ENCODE measurements at regions not wholly inside any gene's neighbourhood (a gene's known extent, or its start where the extent isn't known, plus 50 kb on each side); places are given as distances from the start of the nearest gene placed in this dataset.

DNA sequence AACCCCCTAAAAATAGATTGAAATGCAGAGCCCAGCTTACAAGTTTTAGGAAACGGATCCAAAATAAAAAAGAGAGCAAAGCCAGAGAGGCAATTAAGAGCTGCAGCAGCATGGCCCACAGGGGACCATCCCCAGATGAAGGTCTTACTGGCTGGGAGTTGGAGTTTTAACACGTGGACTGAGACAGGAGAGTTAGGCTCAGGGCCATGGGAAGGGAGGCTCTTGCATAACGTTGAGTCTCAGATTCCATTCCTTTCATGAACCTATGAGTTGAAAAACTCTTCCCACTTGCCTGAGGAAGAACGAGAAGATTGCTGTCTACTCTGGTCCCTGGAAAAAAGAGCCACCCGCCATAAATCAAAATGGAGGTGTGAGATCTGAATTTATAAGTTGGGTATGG, 101.8 kb upstream of the NDUFV2 start:
- Histone ChIP-seq H3K79me2 (ENCODE audit: control insufficient read depth, insufficient read depth, low read length) (no peaks in the 10 kb centered on the region), H3K9ac (replicated peaks; ENCODE audit: extremely low read depth, insufficient read depth, low read length) (no peak overlapping the region), H3K27me3 (ENCODE audit: control insufficient read depth in 2 of 2, insufficient read depth in 2 of 2, low read length in 2 of 2) (no peaks in the 10 kb centered on the region), H3K4me3 (replicated peaks in 1 of 3; ENCODE audit: insufficient read depth in 1 of 3, low read depth in 1 of 3, low read length in 3 of 3) (no peak overlapping the region), H3K9me3 (replicated peaks; ENCODE audit: control insufficient read depth, insufficient read depth, low read length) (no peaks in the 10 kb centered on the region), H3K4me2 (ENCODE audit: insufficient read depth, low read length) (no peak overlapping the region), H4K20me1 (replicated peaks; ENCODE audit: control insufficient read depth, extremely low read depth, insufficient read depth, low read length) (no peaks in the 10 kb centered on the region), H3K27ac (ENCODE audit: insufficient read depth, low read depth, low read length) (no peak overlapping the region), H3K36me3 (ENCODE audit: control insufficient read depth in 2 of 2, extremely low read depth in 1 of 2, insufficient read depth in 2 of 2, low read length in 2 of 2) (no peaks in the 10 kb centered on the region), H3K9me1 (replicated peaks; ENCODE audit: control insufficient read depth, extremely low read depth, insufficient read depth, low read length) (no peaks in the 10 kb centered on the region), H2AFZ (ENCODE audit: low read depth, low read length) (no peak overlapping the region), H3K4me1 (ENCODE audit: control insufficient read depth, extremely low read depth, insufficient read depth, low read length) (peaks cover 12% of the 10 kb centered on the region)
- dilution Hi-C loops (cut with MboI; ENCODE audit: extremely low pct_ligation_motif_present, low sequenced_read_pairs), result no loop called here
- ChIA-PET CTCF (interaction anchor here (1.5 kb wide), 1 partner anchor 13 kb away, joined by 7 read pairs; no protein-coding TSS in a partner anchor), POLR2A (no interaction called here)
- FAIRE-seq (no peak), DNase-seq (ENCODE audit: low read depth, low spot score) (no peak)
- TF ChIP-seq EZH2 (IDR thresholded peaks at IDR 0.05; ENCODE audit: borderline replicate concordance, low read depth, low read length, severe bottlenecking), result no peak
- TF ChIP-seq JUN (IDR thresholded peaks at IDR 0.05; ENCODE audit: borderline replicate concordance, insufficient read depth, insufficient read length, low read depth), result no peak
- TF ChIP-seq GATA2 (IDR thresholded peaks at IDR 0.05; ENCODE audit: insufficient read depth, insufficient read length, low read depth, low read length), result no peak
- no peak for TF ChIP-seq FOS (IDR thresholded peaks at IDR 0.05; ENCODE audit: borderline replicate concordance, insufficient read depth, low read length)
- TF ChIP-seq MYC (IDR thresholded peaks at IDR 0.05; ENCODE audit: low read depth, low read length), result no peak
- TF ChIP-seq, protein P1, sequence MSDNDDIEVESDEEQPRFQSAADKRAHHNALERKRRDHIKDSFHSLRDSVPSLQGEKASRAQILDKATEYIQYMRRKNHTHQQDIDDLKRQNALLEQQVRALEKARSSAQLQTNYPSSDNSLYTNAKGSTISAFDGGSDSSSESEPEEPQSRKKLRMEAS (IDR thresholded peaks at IDR 0.05; ENCODE audit: insufficient read depth, insufficient read length), result no peak
- TF ChIP-seq, protein P2, sequence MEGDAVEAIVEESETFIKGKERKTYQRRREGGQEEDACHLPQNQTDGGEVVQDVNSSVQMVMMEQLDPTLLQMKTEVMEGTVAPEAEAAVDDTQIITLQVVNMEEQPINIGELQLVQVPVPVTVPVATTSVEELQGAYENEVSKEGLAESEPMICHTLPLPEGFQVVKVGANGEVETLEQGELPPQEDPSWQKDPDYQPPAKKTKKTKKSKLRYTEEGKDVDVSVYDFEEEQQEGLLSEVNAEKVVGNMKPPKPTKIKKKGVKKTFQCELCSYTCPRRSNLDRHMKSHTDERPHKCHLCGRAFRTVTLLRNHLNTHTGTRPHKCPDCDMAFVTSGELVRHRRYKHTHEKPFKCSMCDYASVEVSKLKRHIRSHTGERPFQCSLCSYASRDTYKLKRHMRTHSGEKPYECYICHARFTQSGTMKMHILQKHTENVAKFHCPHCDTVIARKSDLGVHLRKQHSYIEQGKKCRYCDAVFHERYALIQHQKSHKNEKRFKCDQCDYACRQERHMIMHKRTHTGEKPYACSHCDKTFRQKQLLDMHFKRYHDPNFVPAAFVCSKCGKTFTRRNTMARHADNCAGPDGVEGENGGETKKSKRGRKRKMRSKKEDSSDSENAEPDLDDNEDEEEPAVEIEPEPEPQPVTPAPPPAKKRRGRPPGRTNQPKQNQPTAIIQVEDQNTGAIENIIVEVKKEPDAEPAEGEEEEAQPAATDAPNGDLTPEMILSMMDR (IDR thresholded peaks at IDR 0.05; ENCODE audit: extremely low read depth in 1 of 2, insufficient read depth in 1 of 2, low read depth in 1 of 2, low read length in 2 of 2), result no peak
- TF ChIP-seq POLR2A (IDR thresholded peaks at IDR 0.05; ENCODE audit: low read depth, low read length), result no peak
- no peak for TF ChIP-seq POLR2AphosphoS5 (IDR thresholded peaks at IDR 0.05; ENCODE audit: insufficient read depth, low read depth, low read length)
- intact Hi-C loops (cut with micrococcal nuclease), result no loop called here
- BruUV-seq (replicated peaks), result no TSS peak
